GM04503 (cell line): ENCODE measurements at regions not wholly inside any gene's neighbourhood (a gene's known extent, or its start where the extent isn't known, plus 50 kb on each side); places are given as distances from the start of the nearest gene placed in this dataset.
"Not testable (repeated sequence)": the region's sequence is repeated elsewhere in the genome, so short reads cannot be mapped to it uniquely, and the experiment has no call there.

Experiments used
- DNase-seq: peaks from one replicate; pipeline ENCODE4 v3.0.0-alpha.2; 2012; ENCODE audit warnings: low read depth

GRCh38 chr2:87677421-87677923 is 70.4 kb upstream of the PLGLB2 start:
- DNase-seq = not testable (repeated sequence)

- DNase-seq = not testable (repeated sequence)
These were observed 69.1 kb upstream of the PLGLB2 start for GRCh38 chr2:87678742-87679173.

- DNase-seq = not testable (repeated sequence)
These were observed 67.9 kb upstream of the PLGLB2 start for GRCh38 chr2:87679950-87680349.

GRCh38 chr2:87680691-87681090 is 67.2 kb upstream of the PLGLB2 start:
- DNase-seq = not testable (repeated sequence)

DNA sequence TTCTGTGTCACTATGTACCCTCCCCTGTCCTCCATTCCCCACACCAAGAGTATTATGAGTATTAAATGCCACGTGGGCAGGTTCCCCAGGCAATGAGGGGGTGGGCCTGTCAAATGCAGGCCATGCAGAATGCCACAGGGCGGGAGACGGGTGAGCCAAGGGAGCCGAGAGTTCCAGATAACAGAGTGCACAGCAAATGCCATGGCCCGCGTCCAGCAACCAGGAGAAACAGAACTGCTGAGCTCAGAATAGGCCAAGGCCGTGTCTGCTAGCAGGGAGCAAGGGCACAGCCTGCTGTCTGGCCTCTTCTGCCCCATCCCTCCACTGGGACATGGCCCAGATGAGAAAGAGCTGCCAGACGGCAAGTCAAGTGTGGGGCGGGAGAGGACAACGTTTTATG is 64.4 kb upstream of the PLGLB2 start:
- not testable (repeated sequence) for DNase-seq

GRCh38 chr2:87683961-87684360 is 63.9 kb upstream of the PLGLB2 start:
- DNase-seq = not testable (repeated sequence)

DNA sequence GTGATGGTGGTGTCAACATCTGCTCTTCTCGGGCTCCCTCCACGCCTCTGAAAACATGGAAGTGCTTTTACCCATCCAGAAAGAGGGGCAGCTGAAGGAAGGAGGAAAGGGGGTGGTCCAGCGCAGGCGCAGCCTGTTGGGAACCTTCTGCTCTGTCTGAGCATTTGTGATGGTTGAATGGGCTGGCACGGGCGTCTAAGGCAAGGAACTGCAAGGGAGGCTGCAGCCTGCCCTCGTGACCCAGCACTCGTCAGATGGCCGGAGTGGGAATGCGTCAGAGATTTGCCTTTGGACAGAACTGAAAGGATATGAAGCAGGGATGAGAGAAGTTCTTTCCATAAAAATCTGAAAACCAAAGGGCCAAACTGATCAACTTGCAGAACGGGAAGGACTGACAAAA is 62.3 kb upstream of the PLGLB2 start:
- DNase-seq = not testable (repeated sequence)

DNA sequence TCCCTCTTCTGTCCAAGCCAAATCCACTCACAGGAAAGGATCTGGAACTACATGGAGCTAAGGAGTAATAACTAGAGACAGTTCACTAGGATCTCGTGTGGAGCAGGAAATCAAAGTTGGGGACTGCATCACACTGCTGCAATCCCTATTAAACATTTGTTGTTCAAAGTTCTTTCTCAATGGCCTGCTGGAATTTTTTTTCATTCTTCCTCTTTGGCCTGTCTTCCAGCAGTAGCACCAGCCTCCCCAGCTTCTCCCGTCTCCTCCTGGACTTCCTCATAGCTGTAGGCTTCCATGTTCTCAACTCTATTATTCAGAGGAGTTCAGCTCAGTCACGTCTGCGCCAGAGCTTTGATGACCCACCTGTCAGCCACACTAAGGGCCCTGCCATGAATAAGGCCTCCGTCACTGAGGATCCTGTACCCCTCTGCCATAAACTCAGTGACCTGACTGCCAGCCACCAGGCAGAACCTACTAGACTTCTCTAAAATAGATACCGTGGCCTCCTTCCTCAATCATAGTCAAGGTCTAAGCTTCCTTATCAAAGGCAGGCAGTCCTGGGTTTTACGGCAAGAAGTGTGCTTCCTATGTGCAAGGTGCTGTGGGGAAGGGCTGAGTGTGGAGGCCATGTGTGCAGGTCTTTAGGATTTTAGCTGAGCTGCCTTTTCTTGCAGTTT is 60.9 kb upstream of the PLGLB2 start:
- not testable (repeated sequence) for DNase-seq

- DNase-seq = not testable (repeated sequence)
These were observed 60.2 kb upstream of the PLGLB2 start for GRCh38 chr2:87687550-87688270.

- not testable (repeated sequence) for DNase-seq
These were observed 55.8 kb upstream of the PLGLB2 start for GRCh38 chr2:87691899-87692592.

- DNase-seq = not testable (repeated sequence)
These were observed 55.0 kb upstream of the PLGLB2 start for GRCh38 chr2:87692914-87693313.

DNA sequence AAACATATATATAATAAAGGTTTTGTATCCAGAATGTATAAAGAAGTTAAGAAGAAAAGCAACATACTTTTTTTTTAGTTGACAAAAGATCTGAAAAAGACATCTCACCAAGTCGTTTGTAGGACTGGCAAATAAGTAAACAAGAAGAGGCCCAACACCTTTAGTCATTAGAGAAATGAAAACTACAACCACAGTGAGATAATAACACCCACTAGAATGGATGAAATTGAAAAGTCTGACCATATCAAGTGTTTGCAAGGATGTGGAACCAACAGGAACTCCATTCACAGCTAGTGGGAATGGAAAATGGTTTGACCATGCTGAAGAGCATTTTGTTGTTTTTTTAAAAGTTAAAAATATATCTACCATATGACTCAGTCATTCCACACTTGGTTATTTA is 54.0 kb upstream of the PLGLB2 start:
- not testable (repeated sequence) for DNase-seq

GRCh38 chr2:87695596-87696323 is 52.1 kb upstream of the PLGLB2 start:
- DNase-seq = not testable (repeated sequence)
